ENCODE measurements at regions not wholly inside any gene's neighbourhood (a gene's known extent, or its start where the extent isn't known, plus 50 kb on each side); places are given as distances from the start of the nearest gene placed in this dataset. TPM values are rescaled to one million over a fixed set of nuclear protein-coding genes. Genes with fewer than 3 reads are reported as not detected.

Small RNA genes lying in the stretch of these regions (microRNA-seq; reads per million reads assigned to microRNA genes)
- gene MIR5702: not detected
